SKM-1 (cell line): ENCODE measurements at regions not wholly inside any gene's neighbourhood (a gene's known extent, or its start where the extent isn't known, plus 50 kb on each side); places are given as distances from the start of the nearest gene placed in this dataset.
"Not testable (repeated sequence)": the region's sequence is repeated elsewhere in the genome, so short reads cannot be mapped to it uniquely, and the experiment has no call there.

Experiments
- DNase-seq: peaks from one replicate; lab custom pipeline; 2025; ENCODE audit not compliant: unreplicated experiment; lab: John Stamatoyannopoulos, UW

GRCh38 chr13:66237411-66238062 is 992.6 kb downstream of the PCDH9 start:
- DNase-seq = no peak

GRCh38 chr13:66234159-66234558 is 996.0 kb downstream of the PCDH9 start:
- no peak for DNase-seq

GRCh38 chr13:66231958-66232357 is 998.2 kb downstream of the PCDH9 start:
- not testable (repeated sequence) for DNase-seq

- DNase-seq = no peak
Measured at GRCh38 chr13:66225072-66225471, 1005.1 kb downstream of the PCDH9 start.

- DNase-seq = no peak
Measured at GRCh38 chr13:66224663-66225062, 1005.5 kb downstream of the PCDH9 start.

DNA sequence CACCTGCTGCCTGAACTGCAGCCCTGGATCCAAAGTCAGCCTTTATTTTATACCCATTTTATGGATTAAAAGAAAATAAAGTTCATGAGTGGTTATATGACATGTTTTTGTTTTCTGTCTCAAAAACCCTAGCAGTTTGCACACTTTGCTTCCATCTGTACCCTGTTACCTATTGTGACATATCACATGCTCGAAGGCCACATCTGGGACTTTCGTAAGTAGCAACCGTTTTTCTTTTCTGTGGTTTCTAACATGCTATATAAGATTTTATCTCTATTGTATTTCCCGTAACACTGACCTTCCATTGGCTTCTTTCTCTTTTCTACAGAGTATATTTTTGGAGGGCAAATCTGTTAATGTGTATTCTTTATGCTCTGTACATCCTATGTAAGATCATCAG is 1007.2 kb downstream of the PCDH9 start:
- peak; percentile 62 for DNase-seq

GRCh38 chr13:66222127-66222526 is 1008.0 kb downstream of the PCDH9 start:
- DNase-seq = no peak

DNA sequence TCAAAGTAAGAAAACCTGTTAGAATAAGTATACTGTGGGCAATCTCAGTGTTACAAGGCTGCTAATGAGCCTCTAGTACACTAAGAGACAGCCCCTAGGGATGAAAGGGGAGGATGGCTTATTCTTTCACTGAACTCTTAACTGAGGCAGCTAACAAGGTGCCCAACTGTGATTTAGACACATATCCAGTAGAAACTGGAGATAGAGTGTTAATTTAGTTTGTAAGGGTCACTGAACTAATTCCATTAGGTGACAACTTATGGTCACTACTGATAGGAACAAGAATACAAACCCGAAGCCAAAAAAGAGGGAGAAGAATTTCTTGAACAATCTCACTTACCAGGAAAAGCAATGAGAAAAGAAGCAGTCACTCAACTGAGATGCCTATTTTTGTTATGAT is 1010.6 kb downstream of the PCDH9 start:
- DNase-seq = no peak

DNA sequence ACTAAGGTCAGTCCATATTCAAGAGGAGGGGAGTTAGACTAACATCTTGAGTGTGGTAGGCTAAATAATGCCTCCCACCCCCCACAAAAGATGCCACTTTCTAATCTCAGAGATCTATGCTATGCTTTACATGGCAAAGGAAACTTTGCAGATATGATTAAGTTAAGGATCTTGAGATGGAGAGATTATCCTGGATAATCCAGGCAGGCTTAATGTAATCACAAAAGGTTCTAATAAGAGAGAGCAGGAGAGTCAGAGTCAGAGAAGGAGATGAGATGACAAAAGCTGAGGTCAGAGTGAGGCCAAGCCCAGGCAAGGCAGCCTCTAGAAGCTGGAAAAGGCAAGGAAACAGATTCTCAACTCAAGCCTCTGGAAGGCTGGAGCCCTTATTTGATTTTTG is 1011.6 kb downstream of the PCDH9 start:
- no peak for DNase-seq

DNA sequence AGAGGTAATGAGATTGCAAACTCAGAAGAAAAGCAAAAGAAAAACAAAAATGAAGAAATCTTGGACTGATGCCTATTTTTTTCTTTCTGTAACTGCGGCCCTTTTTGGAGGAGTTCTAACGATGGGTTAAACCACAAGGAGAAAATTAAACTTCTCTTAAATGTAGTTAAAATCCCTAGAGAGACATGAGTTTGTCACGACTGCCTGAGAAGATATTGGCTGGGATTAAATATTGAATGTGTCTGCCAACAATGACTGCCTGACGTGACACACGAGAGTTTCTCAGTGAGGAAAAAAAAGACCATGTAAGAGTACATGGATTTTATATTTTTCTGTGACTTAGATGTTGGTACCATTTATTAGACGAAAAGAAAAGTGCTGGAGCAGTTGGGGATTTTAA is 1013.4 kb downstream of the PCDH9 start:
- no peak for DNase-seq

- no peak for DNase-seq
Measured at GRCh38 chr13:66214467-66214866, 1015.7 kb downstream of the PCDH9 start.

DNA sequence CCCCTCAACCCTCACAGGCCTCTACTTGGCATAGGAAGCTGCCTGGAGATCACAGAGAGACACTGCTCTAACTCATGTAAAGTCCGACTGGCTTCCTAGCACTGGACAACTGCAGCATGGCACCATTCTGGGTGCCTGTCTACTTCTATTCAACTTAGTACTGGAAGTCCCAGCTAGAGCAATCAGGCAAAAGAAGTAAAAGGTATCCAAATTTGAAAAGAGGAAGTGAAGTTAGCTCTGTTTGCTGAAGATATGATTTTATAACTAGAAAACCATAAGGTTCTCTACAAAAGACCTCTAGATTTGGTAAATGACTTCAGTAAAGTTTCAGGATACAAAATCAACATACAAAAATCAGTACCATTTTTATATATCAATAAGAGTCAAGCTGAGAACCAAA is 1017.6 kb downstream of the PCDH9 start:
- no peak for DNase-seq

GRCh38 chr13:66210677-66211076 is 1019.5 kb downstream of the PCDH9 start:
- DNase-seq = no peak

- no peak for DNase-seq
Measured at GRCh38 chr13:66208589-66208988, 1021.5 kb downstream of the PCDH9 start.

DNA sequence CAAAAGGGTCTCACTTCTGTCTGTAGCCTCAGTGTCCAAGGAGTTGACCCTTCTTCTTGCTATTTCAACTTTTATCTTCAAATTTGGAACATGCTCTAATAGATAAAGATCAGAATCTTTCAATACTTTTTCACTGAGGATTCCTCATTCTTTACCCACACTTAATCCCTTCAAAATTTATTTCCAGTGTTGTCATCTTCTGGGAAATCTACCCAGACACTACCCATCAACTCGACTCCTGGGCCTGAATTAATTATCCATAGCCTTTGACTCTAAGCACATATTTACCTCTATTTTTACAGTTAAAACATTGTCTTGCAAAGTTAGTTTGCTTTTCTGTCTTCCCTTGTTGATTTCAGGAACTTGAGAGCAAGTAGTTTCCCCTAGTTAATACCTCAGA is 1022.5 kb downstream of the PCDH9 start:
- no peak for DNase-seq

GRCh38 chr13:66205807-66206206 is 1024.3 kb downstream of the PCDH9 start:
- no peak for DNase-seq

- no peak for DNase-seq
Measured at GRCh38 chr13:66200555-66200954, 1029.6 kb downstream of the PCDH9 start.

- DNase-seq = no peak
Measured at GRCh38 chr13:66195238-66195637, 1034.9 kb downstream of the PCDH9 start.

GRCh38 chr13:66189986-66190385 is 1040.2 kb downstream of the PCDH9 start:
- DNase-seq = no peak

- DNase-seq = no peak
Measured at GRCh38 chr13:66180836-66181235, 1049.3 kb downstream of the PCDH9 start.

DNA sequence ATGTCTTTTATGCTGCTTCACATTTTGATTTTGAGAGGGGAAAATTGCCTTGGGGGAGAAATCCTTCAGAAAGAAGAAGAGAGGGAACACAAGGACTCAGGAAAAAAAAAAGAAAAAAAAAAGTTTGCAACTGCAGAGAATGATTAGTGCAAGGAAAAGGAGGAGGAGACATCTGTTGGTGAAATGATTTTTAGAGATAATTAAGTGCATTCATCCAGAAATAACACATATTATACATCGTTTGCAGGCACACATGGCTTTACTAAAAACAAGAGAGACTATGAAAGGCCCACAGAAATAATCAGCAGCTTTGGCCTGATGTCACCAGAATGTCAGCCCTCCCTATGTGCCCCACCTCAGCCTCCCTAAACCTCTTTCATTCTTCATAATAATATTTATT is 1058.2 kb downstream of the PCDH9 start:
- DNase-seq = no peak

- DNase-seq = no peak
Measured at GRCh38 chr13:66162470-66162869, 1067.7 kb downstream of the PCDH9 start.

GRCh38 chr13:66159511-66159910 is 1070.6 kb downstream of the PCDH9 start:
- no peak for DNase-seq
